Nucleus accumbens (tissue), 56 donors: ENCODE measurements at regions not wholly inside any gene's neighbourhood (a gene's known extent, or its start where the extent isn't known, plus 50 kb on each side); places are given as distances from the start of the nearest gene placed in this dataset.
"Not testable (repeated sequence)": the region's sequence is repeated elsewhere in the genome, so short reads cannot be mapped to it uniquely, and the experiment has no call there.

Experiments used
- DNase-seq, 56 donors: peaks; one replicate each; lab custom pipeline; 2025; lab: John Stamatoyannopoulos, UW

DNA sequence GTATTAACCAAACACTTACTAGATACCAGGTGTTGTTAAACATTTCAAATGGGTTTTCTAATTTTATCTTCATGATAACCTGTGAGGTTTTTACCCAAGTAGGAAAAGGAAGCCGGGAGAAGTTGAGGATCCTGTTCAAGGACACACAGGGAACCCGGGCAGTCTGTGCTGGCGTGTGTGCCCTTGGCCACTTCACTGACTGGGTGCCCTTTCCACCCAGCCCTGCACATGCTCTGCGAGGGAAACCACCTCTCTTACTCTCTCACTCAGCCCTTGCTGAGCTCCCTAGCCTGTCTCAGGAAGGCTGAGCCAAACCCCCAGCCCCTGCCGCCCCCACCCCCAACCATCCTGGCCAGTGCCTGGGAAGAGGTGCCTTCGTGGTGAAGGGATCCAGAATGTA is 51.8 kb downstream of the TEX44 start:
- no peak for DNase-seq

DNA sequence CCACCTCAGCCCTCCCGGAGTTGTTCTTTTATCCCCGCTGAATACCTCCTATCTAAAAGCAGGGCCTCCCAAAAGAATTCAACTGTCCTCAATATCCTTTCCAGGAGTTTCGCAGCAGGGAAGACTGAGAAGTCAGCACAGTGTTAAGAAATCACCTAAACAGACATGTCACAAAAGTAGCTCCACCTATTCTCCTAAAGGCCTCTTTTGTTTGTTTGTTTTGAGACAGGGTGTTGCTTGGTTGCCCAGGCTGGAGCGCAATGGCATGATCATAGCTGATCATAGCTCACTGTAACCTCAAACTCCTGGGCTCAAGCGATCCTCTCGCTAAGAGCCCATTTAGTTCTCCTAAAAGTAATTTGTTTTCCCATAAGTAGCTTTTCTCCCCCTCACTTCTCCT is 53.8 kb downstream of the TEX44 start:
- no peak for DNase-seq

DNA sequence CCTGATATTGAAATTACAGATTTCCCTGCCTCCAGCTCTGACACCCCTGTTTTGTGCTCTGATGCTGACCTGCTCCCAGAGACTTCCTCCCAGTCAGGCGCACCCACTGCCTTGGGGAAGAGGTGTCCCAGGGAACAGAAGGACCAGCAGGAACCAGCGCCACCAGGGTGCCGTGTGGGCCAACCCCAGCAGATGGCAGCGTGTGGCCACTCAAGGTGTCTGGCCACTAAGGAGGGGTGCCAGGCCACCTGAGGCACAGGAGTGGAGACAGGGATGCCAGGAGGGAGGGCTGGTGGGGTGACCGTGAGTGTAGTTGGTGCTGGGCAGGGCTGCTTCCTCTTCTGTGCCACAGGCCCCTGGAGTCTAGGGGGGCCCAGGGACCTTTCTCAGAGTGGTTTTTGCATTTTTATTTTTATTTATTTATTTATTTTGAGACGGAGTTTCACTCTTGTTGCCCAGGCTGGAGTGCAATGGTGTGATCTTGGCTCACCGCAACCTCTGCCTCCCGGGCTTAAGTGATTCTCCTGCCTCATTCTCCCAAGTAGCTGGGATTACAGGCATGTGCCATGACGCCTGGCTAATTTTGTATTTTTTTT is 56.0 kb downstream of the TEX44 start:
- DNase-seq: peak in 10 of 56 donors; percentile 13 to 64 (median 28)

DNA sequence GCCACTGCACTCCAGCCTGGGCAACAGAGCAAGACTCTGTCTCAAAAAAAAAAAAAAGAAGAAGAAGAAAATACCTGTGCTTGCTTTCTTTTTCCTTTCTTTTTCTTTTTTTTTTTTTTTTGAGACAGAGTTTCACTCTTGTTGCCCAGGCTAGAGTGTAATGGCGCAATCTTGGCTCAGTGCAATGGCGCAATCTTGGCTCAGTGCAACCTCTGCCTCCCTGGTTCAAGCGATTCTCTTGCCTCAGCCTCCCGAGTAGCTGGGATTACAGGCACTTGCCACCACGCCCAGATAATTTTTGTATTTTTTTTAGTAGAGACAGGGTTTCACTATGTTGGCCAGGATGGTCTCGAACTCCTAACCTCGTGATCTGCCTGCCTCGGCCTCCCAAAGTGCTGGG is 56.8 kb upstream of the PTMA start:
- DNase-seq: not testable (repeated sequence)

DNA sequence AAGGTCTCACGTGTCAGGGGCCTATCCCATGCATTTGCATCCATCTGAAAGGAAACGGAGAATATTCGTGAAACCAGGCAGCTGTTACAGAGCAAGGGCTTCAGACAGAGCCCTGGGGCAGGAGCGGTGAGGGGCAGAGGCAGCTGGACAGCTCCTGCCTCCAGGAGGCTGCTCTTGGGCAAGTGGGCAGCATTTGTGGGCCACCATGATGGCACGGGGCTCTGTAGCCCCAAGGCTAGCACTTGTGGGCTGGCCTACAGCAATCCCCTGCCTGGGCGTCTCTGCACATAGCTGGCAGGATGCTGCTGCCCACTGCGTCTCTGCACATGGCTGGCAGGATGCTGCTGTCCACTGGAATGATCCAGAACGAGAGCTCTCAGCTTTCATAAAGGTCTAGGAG is 52.8 kb upstream of the PTMA start:
- DNase-seq: no peak

DNA sequence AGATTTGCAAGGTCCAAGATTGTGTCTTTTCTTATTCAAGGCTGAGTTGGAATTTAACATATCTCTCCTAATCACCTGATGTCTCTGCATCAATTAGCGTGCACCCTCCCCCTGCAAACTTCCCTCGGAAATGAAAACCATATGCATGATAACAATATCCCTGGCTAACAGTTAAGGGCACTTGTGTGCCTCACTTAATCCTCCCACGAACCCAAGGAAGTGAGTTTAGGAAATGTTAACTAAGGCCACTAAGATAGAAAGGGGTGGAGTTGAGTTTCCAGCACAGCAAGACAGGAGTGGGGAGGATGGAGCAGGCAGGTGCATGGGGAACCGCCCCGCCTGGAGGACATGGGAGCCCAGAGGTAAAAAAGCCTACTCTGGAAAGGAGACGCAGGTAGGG is 52.4 kb upstream of the PTMA start:
- DNase-seq: no peak
